ENCODE measurements at regions not wholly inside any gene's neighbourhood (a gene's known extent, or its start where the extent isn't known, plus 50 kb on each side); places are given as distances from the start of the nearest gene placed in this dataset.

DNA sequence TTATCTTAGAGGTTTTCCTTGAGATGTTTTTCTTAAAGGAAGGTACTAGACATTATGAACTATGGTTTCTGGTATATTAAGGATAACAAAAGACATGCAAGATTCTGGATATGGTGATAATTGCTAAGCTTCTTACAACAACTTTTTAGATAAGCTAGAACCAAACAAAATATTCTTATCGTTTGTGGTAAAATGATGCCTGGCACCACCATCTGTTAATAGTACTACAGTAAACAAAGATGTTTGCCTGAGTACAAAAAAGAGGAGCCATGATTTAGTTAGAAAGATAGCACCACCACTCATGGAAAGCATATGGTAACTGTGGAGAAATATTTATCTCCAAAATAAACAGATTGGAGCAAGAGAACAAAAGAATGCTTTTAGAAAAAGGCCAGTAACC is 747.3 kb downstream of the COL12A1 start:
- Histone ChIP-seq H3K27ac (ENCODE audit: low read length) (no peak overlapping the region), H3K4me1 (ENCODE audit: insufficient read depth, low read length) (no peaks in the 10 kb centered on the region), H3K4me3 (ENCODE audit: low read length) (no peak overlapping the region), H3K27me3 (ENCODE audit: low read length) (no peaks in the 10 kb centered on the region), H3K9ac (ENCODE audit: low read length) (no peak overlapping the region), H4K20me1 (ENCODE audit: low read length) (no peaks in the 10 kb centered on the region), H2AFZ (ENCODE audit: low read length) (no peak overlapping the region), H3K9me2 (replicated peaks; ENCODE audit: low read length) (no peaks in the 10 kb centered on the region), H3K4me2 (ENCODE audit: low read length) (no peak overlapping the region), H3F3A (ENCODE audit: low read length, unreplicated experiment) (no peaks in the 10 kb centered on the region), H3K9me3 (ENCODE audit: low read length) (no peaks in the 10 kb centered on the region), H3K36me3 (ENCODE audit: low read depth, low read length) (no peaks in the 10 kb centered on the region), H3K79me2 (ENCODE audit: low read length) (no peaks in the 10 kb centered on the region)
- ATAC-seq: no peak
- intact Hi-C loops (cut with micrococcal nuclease): no loop called here
- BruUV-seq (replicated peaks): no TSS peak
- no peak for DNase-seq
- ChIA-PET POLR2A (ENCODE audit: unreplicated experiment) (no interaction called here), CTCF (no interaction called here)
- TF ChIP-seq EZH2phosphoT487 (IDR thresholded peaks at IDR 0.05; ENCODE audit: borderline replicate concordance, low read length) (no peak), EZH2 (IDR thresholded peaks at IDR 0.05; ENCODE audit: low read length, unreplicated experiment) (no peak)
- TF ChIP-seq, protein P1, sequence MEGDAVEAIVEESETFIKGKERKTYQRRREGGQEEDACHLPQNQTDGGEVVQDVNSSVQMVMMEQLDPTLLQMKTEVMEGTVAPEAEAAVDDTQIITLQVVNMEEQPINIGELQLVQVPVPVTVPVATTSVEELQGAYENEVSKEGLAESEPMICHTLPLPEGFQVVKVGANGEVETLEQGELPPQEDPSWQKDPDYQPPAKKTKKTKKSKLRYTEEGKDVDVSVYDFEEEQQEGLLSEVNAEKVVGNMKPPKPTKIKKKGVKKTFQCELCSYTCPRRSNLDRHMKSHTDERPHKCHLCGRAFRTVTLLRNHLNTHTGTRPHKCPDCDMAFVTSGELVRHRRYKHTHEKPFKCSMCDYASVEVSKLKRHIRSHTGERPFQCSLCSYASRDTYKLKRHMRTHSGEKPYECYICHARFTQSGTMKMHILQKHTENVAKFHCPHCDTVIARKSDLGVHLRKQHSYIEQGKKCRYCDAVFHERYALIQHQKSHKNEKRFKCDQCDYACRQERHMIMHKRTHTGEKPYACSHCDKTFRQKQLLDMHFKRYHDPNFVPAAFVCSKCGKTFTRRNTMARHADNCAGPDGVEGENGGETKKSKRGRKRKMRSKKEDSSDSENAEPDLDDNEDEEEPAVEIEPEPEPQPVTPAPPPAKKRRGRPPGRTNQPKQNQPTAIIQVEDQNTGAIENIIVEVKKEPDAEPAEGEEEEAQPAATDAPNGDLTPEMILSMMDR (conservative IDR thresholded peaks at IDR 0.05; ENCODE audit: low read depth, low read length): no peak

DNA sequence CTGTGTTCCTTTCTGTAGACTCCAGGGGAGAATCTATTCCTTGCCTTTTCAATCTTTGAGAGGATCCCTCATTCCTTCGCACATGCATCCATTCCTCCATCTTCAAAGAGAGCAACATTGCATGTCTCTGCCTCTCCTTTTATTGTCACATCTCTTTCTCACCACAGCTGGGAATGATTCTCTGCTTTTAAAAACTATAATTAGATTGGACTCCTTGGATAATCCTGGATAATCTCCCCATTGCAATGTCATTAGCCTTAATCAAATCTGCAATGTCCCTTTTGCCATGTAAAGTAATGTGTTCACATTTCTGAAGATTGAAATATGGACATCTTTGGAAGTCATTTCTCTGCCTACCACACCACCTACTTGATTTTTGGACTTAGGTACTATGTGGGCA is 750.1 kb downstream of the COL12A1 start:
- Histone ChIP-seq H3K4me3 (ENCODE audit: low read length) (no peak overlapping the region), H3F3A (ENCODE audit: low read length, unreplicated experiment) (no peaks in the 10 kb centered on the region), H3K36me3 (ENCODE audit: low read depth, low read length) (no peaks in the 10 kb centered on the region), H4K20me1 (ENCODE audit: low read length) (no peaks in the 10 kb centered on the region), H3K27me3 (ENCODE audit: low read length) (no peaks in the 10 kb centered on the region), H3K9ac (ENCODE audit: low read length) (no peak overlapping the region), H3K4me1 (ENCODE audit: insufficient read depth, low read length) (no peaks in the 10 kb centered on the region), H3K9me2 (replicated peaks; ENCODE audit: low read length) (no peaks in the 10 kb centered on the region), H3K79me2 (ENCODE audit: low read length) (no peaks in the 10 kb centered on the region), H3K9me3 (ENCODE audit: low read length) (no peaks in the 10 kb centered on the region), H2AFZ (ENCODE audit: low read length) (no peak overlapping the region), H3K4me2 (ENCODE audit: low read length) (no peak overlapping the region), H3K27ac (ENCODE audit: low read length) (no peak overlapping the region)
- CTCF ChIA-PET: no interaction called here
- no peak for DNase-seq
- BruUV-seq (replicated peaks): no TSS peak
- intact Hi-C loops (cut with micrococcal nuclease): no loop called here
- POLR2A ChIA-PET (ENCODE audit: unreplicated experiment): no interaction called here
- no peak for ATAC-seq
- no peak for TF ChIP-seq EZH2phosphoT487 (IDR thresholded peaks at IDR 0.05; ENCODE audit: borderline replicate concordance, low read length)
- no peak for TF ChIP-seq EZH2 (IDR thresholded peaks at IDR 0.05; ENCODE audit: low read length, unreplicated experiment)
- TF ChIP-seq, protein P1 (conservative IDR thresholded peaks at IDR 0.05; ENCODE audit: low read depth, low read length): no peak

DNA sequence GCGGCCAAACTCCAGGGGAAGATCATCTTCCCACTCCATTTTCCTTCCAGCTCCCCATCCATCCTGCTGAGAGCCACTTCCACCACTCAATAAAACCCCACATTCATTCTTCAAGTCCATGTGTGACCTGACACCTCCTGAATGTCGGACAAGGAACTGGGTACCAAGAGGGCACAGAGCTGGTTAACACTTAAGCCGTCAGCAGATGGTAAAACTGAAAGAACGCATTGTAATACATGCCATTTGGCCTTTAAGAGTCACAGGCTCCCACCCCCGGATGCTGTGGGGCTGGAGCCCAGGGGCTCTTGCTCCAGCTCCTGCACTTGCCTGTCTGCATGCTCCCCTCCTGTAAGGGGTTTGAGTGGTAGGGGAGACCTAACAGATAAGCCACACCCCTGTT is 753.9 kb downstream of the COL12A1 start:
- Histone ChIP-seq H3K4me1 (ENCODE audit: insufficient read depth, low read length) (no peaks in the 10 kb centered on the region; the same call in 1 of the 2 replicates), H3F3A (ENCODE audit: low read length, unreplicated experiment) (no peaks in the 10 kb centered on the region), H3K4me2 (ENCODE audit: low read length) (no peak overlapping the region), H4K20me1 (ENCODE audit: low read length) (no peaks in the 10 kb centered on the region), H3K79me2 (ENCODE audit: low read length) (no peaks in the 10 kb centered on the region), H3K27ac (ENCODE audit: low read length) (no peak overlapping the region), H3K36me3 (ENCODE audit: low read depth, low read length) (no peaks in the 10 kb centered on the region), H3K9ac (ENCODE audit: low read length) (no peak overlapping the region), H2AFZ (ENCODE audit: low read length) (no peak overlapping the region), H3K9me2 (replicated peaks; ENCODE audit: low read length) (no peaks in the 10 kb centered on the region), H3K4me3 (ENCODE audit: low read length) (no peak overlapping the region), H3K9me3 (ENCODE audit: low read length) (no peaks in the 10 kb centered on the region), H3K27me3 (ENCODE audit: low read length) (no peaks in the 10 kb centered on the region)
- no peak for DNase-seq
- TF ChIP-seq, protein P1 (conservative IDR thresholded peaks at IDR 0.05; ENCODE audit: low read depth, low read length): no peak
- no peak for TF ChIP-seq EZH2 (IDR thresholded peaks at IDR 0.05; ENCODE audit: low read length, unreplicated experiment)
- TF ChIP-seq EZH2phosphoT487 (IDR thresholded peaks at IDR 0.05; ENCODE audit: borderline replicate concordance, low read length): no peak
- BruUV-seq (replicated peaks): no TSS peak
- no peak for ATAC-seq
- intact Hi-C loops (cut with micrococcal nuclease): no loop called here
- ChIA-PET CTCF (no interaction called here), POLR2A (ENCODE audit: unreplicated experiment) (no interaction called here)
